H9 (cell line): ENCODE measurements at regions not wholly inside any gene's neighbourhood (a gene's known extent, or its start where the extent isn't known, plus 50 kb on each side); places are given as distances from the start of the nearest gene placed in this dataset.

Experiments used
- DNase-seq: peaks from one replicate; pipeline ENCODE4 v3.0.0-alpha.2; 2017
- H2AFZ ChIP-seq: one replicate; pipeline ENCODE4 v1.6.1; 2013; ENCODE audit warnings: mild to moderate bottlenecking, low read length, control low read depth, moderate library complexity
- H2AK5ac ChIP-seq: 2 replicates; pipeline ENCODE4 v1.6.1; 2013; ENCODE audit warnings: low read length, control low read depth, mixed read lengths; ENCODE audit not compliant: insufficient read length
- H2BK120ac ChIP-seq: one replicate; pipeline ENCODE4 v1.6.1; 2013; ENCODE audit warnings: low read depth, mild to moderate bottlenecking, low read length, control low read depth, inconsistent platforms; ENCODE audit not compliant: poor library complexity, severe bottlenecking
- H2BK12ac ChIP-seq: 2 replicates; pipeline ENCODE4 v1.6.1; 2013; ENCODE audit warnings: low read length, control low read depth, mixed read lengths, low read depth; ENCODE audit not compliant: insufficient read length
- H2BK15ac ChIP-seq: 2 replicates; pipeline ENCODE4 v1.6.1; 2013; ENCODE audit warnings: low read depth, low read length, control low read depth
- H2BK20ac ChIP-seq: one replicate; pipeline ENCODE4 v1.6.1; 2013; ENCODE audit warnings: low read depth, mild to moderate bottlenecking, low read length, control low read depth, inconsistent platforms; ENCODE audit not compliant: poor library complexity, severe bottlenecking
- H2BK5ac ChIP-seq: 2 replicates; pipeline ENCODE4 v1.6.1; 2013; ENCODE audit warnings: low read length, control low read depth, mixed read lengths; ENCODE audit not compliant: insufficient read length
- H3K14ac ChIP-seq: 2 replicates; pipeline ENCODE4 v1.6.1; 2013; ENCODE audit warnings: low read length, control low read depth; ENCODE audit not compliant: insufficient read depth
- H3K18ac ChIP-seq: 2 replicates; pipeline ENCODE4 v1.6.1; 2013; ENCODE audit warnings: low read depth, mild to moderate bottlenecking, mixed read lengths, low read length, control low read depth; ENCODE audit not compliant: insufficient read length
- H3K23ac ChIP-seq: 2 replicates; pipeline ENCODE4 v1.6.1; 2013; ENCODE audit warnings: low read length, control low read depth, mixed read lengths, low read depth; ENCODE audit not compliant: insufficient read length
- H3K23me2 ChIP-seq: 2 replicates; pipeline ENCODE4 v1.6.1; 2013; ENCODE audit warnings: low read depth, mild to moderate bottlenecking, mixed read lengths, low read length, control low read depth; ENCODE audit not compliant: insufficient read length, poor library complexity, severe bottlenecking
- H3K27ac ChIP-seq: 2 replicates; pipeline ENCODE4 v1.5.1; 2013; ENCODE audit warnings: low read length, control low read depth, mixed read lengths, low read depth; ENCODE audit not compliant: insufficient read length
- H3K27me3 ChIP-seq: 2 replicates; pipeline ENCODE4 v1.6.1; 2013; ENCODE audit warnings: low read length, control low read depth, inconsistent platforms; ENCODE audit not compliant: insufficient read depth
- H3K4ac ChIP-seq: 2 replicates; pipeline ENCODE4 v1.6.1; 2013; ENCODE audit warnings: low read depth, mild to moderate bottlenecking, control low read depth, inconsistent platforms, low read length, moderate library complexity
- H3K4me1 ChIP-seq: 2 replicates; pipeline ENCODE4 v1.6.1; 2013; ENCODE audit warnings: low read length, control low read depth, inconsistent platforms; ENCODE audit not compliant: insufficient read depth
- H3K4me2 ChIP-seq: 2 replicates; pipeline ENCODE4 v1.6.1; 2013; ENCODE audit warnings: low read length, control low read depth, mixed read lengths; ENCODE audit not compliant: insufficient read length, insufficient read depth
- H3K56ac ChIP-seq: 2 replicates; pipeline ENCODE4 v1.6.1; 2013; ENCODE audit warnings: low read depth, mild to moderate bottlenecking, mixed read lengths, low read length, control low read depth; ENCODE audit not compliant: insufficient read length
- H3K79me1 ChIP-seq: 2 replicates; pipeline ENCODE4 v1.6.1; 2013; ENCODE audit warnings: low read depth, mild to moderate bottlenecking, moderate library complexity, low read length, control low read depth, inconsistent platforms; ENCODE audit not compliant: insufficient read depth, poor library complexity, severe bottlenecking
- H3K79me2 ChIP-seq: 2 replicates; pipeline ENCODE4 v1.6.1; 2013; ENCODE audit warnings: low read length, control low read depth, inconsistent platforms; ENCODE audit not compliant: insufficient read depth
- H3K9ac ChIP-seq: 2 replicates; pipeline ENCODE4 v1.6.1; 2013; ENCODE audit warnings: low read length, control low read depth, mixed read lengths; ENCODE audit not compliant: insufficient read length; ENCODE audit errors: extremely low read depth
- H3K9me3 ChIP-seq: one replicate; pipeline ENCODE4 v1.6.1; 2013; ENCODE audit warnings: low read depth, low read length, inconsistent platforms; ENCODE audit not compliant: control insufficient read depth
- H3T11ph ChIP-seq: one replicate; pipeline ENCODE4 v1.6.1; 2013; ENCODE audit warnings: mild to moderate bottlenecking, low read length, control low read depth, inconsistent platforms
- H4K20me1 ChIP-seq: one replicate; pipeline ENCODE4 v1.6.1; 2013; ENCODE audit not compliant: control insufficient read depth, insufficient read length, insufficient read depth
- H4K5ac ChIP-seq: 2 replicates; pipeline ENCODE4 v1.6.1; 2013; ENCODE audit warnings: low read depth, mild to moderate bottlenecking, mixed read lengths, low read length, control low read depth; ENCODE audit not compliant: insufficient read length
- H4K8ac ChIP-seq: replicated peaks from 2 replicates; pipeline ENCODE4 v1.6.1; 2013; ENCODE audit warnings: low read length, control low read depth, mixed read lengths, low read depth; ENCODE audit not compliant: insufficient read length
- H4K91ac ChIP-seq: 2 replicates; pipeline ENCODE4 v1.6.1; 2013; ENCODE audit warnings: low read depth, mild to moderate bottlenecking, moderate library complexity, mixed read lengths, low read length, control low read depth; ENCODE audit not compliant: insufficient read length
- H3K27ac Mint-ChIP-seq, 3 experiments: 2 replicates in 2 of 3; 3 replicates in 1 of 3; pipeline ENCODE4 v1.8.0; 2020 to 2021; ENCODE audit warnings: mixed read lengths in 3 of 3, mild to moderate bottlenecking in 1 of 3, moderate library complexity in 1 of 3
- H3K27me3 Mint-ChIP-seq: 2 replicates; pipeline ENCODE4 v1.8.0; 2021; ENCODE audit warnings: low read depth, mild to moderate bottlenecking, moderate library complexity, mixed read lengths
- H3K36me3 Mint-ChIP-seq, 3 experiments: 2 replicates in 2 of 3; 3 replicates in 1 of 3; pipeline ENCODE4 v1.8.0; 2020 to 2021; ENCODE audit warnings: low read depth in 3 of 3, mixed read lengths in 3 of 3; ENCODE audit not compliant: insufficient read depth in 1 of 3
- H3K4me1 Mint-ChIP-seq, 2 experiments: 2 replicates each; pipeline ENCODE4 v1.8.0; 2020; ENCODE audit warnings: mixed read lengths in 2 of 2
- H3K4me3 Mint-ChIP-seq, 2 experiments: 2 replicates in 1 of 2; 3 replicates in 1 of 2; pipeline ENCODE4 v1.8.0; 2020 to 2021; ENCODE audit warnings: mild to moderate bottlenecking in 2 of 2, mixed read lengths in 2 of 2, moderate library complexity in 1 of 2
- H3K9me3 Mint-ChIP-seq, 2 experiments: 2 replicates in 1 of 2; 3 replicates in 1 of 2; pipeline ENCODE4 v1.8.0; 2020; ENCODE audit warnings: mild to moderate bottlenecking in 2 of 2, mixed read lengths in 2 of 2, moderate library complexity in 1 of 2
- WGBS: extraction: QIAGEN DNeasy Blood & Tissue Kit; methylation state at CpG from one replicate; pipeline ENCODE4 v1.1.7; 2013; ENCODE audit warnings: missing lambda C conversion rate, low lambda C conversion rate, mixed read lengths; ENCODE audit not compliant: insufficient read length; ENCODE audit errors: extremely low coverage; 5-methylcytosine and 5-hydroxymethylcytosine counted together
- TF ChIP-seq, protein P1 (sequence below): fragments of 200-600 bp; sonication (generic); conservative IDR thresholded peaks from 3 replicates; pipeline ENCODE4 v1.8.0; 2021; ENCODE audit warnings: antibody characterized with exemption, mild to moderate bottlenecking

DNA sequence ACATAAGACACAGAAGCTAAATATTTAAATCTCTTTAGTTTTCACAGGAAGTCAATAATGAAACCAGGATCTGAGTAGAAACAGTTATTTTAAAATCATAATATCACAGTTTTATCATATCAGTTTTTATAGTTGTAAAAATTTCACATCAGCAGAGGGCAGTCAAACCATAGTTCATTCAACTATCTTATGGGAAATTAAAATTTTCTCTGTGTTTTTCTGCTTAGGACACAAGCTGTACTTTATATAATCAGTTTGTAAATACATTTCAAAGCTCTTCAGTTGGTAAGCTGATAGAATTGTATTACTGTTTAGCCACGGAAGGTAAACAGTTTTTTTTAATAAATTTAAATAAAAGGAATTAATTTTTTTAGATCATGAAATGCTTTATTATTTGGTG lies 204.8 kb upstream of the NUDT6 start:
- H2AK5ac ChIP-seq: no peak overlapping the region
- no peak overlapping the region for H3K4ac ChIP-seq
- no peak overlapping the region for H2BK12ac ChIP-seq
- TF ChIP-seq, protein P1, sequence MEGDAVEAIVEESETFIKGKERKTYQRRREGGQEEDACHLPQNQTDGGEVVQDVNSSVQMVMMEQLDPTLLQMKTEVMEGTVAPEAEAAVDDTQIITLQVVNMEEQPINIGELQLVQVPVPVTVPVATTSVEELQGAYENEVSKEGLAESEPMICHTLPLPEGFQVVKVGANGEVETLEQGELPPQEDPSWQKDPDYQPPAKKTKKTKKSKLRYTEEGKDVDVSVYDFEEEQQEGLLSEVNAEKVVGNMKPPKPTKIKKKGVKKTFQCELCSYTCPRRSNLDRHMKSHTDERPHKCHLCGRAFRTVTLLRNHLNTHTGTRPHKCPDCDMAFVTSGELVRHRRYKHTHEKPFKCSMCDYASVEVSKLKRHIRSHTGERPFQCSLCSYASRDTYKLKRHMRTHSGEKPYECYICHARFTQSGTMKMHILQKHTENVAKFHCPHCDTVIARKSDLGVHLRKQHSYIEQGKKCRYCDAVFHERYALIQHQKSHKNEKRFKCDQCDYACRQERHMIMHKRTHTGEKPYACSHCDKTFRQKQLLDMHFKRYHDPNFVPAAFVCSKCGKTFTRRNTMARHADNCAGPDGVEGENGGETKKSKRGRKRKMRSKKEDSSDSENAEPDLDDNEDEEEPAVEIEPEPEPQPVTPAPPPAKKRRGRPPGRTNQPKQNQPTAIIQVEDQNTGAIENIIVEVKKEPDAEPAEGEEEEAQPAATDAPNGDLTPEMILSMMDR: peak; percentile 50; the same call in 2 of the 3 replicates
- H3K9me3 ChIP-seq: no peaks in the 10 kb centered on the region
- H3K18ac ChIP-seq: no peak overlapping the region
- H3K27me3 Mint-ChIP-seq: no peaks in the 10 kb centered on the region
- H3K27me3 ChIP-seq: no peaks in the 10 kb centered on the region
- H3K9me3 Mint-ChIP-seq: peaks cover 0 to 2% of the 10 kb centered on the region in 2 experiments; a peak in 3 of 5 replicates
- H3K9ac ChIP-seq: no peak overlapping the region
- no peak for DNase-seq
- no peak overlapping the region for H4K91ac ChIP-seq
- no peaks in the 10 kb centered on the region for H3K23me2 ChIP-seq
- H2BK5ac ChIP-seq: no peak overlapping the region
- no peaks in the 10 kb centered on the region for H3K79me2 ChIP-seq
- peak overlapping the region in 1 of 3 experiments; percentile 12; a peak in 1 of 7 replicates for H3K27ac Mint-ChIP-seq
- no peak overlapping the region for H3K23ac ChIP-seq
- no peaks in the 10 kb centered on the region for H3K4me1 ChIP-seq
- H4K20me1 ChIP-seq: no peaks in the 10 kb centered on the region
- no peak overlapping the region for H3K4me2 ChIP-seq
- H3K4me1 Mint-ChIP-seq: peaks cover 0 to 2% of the 10 kb centered on the region in 2 experiments; a peak in 1 of 4 replicates
- no peak overlapping the region for H3K4me3 Mint-ChIP-seq
- H3K36me3 Mint-ChIP-seq: peaks cover 1 to 4% (median 3%) of the 10 kb centered on the region in 3 experiments; a peak in 4 of 7 replicates
- H3T11ph ChIP-seq: no peak overlapping the region
- H3K27ac ChIP-seq: no peak overlapping the region
- H2BK15ac ChIP-seq: no peak overlapping the region
- H3K79me1 ChIP-seq: no peaks in the 10 kb centered on the region
- WGBS: no CpG with 5 or more reads among the region's 1 CpG
- no peak overlapping the region for H2AFZ ChIP-seq
- no peak overlapping the region for H4K5ac ChIP-seq
- no peak overlapping the region for H3K14ac ChIP-seq
- no peak overlapping the region for H2BK20ac ChIP-seq
- H3K56ac ChIP-seq: no peak overlapping the region
- H4K8ac ChIP-seq: no peak overlapping the region
- H2BK120ac ChIP-seq: no peak overlapping the region
